Activated CD4-positive, alpha-beta T cell treated with anti-CD3 and anti-CD28 coated beads, Interleukin-2, amount 50 U/mL, for 1 hour (primary cell): ENCODE measurements at regions not wholly inside any gene's neighbourhood (a gene's known extent, or its start where the extent isn't known, plus 50 kb on each side); places are given as distances from the start of the nearest gene placed in this dataset.

ENCODE experiments used
- DNase-seq: peaks from one replicate; pipeline ENCODE4 v3.0.0-alpha.2; 2020

GRCh38 chr13:107906131-107906530, 309.2 kb downstream of the LIG4 start:
- no peak for DNase-seq

GRCh38 chr13:107901996-107902562, 313.3 kb downstream of the LIG4 start:
- no peak for DNase-seq

- no peak for DNase-seq
Observed at GRCh38 chr13:107901230-107901629, 314.1 kb downstream of the LIG4 start.

DNA sequence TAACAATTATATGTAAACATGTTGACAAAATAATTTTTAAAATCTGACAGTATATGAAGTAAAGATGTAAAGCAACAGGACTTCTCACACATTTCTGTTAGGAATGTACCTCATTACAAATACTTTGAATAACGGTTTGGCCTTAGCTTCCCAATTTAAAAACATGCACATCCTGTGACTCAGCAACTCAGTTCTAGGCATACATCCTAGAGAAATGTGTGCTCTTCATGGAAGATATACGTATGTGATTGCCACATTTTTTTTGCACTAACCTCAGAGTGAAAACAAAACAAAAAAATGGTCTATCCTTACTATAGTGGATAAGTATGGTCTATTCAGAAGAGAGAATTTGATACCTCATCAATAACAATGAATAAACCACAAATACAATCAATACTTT, 314.6 kb downstream of the LIG4 start:
- DNase-seq: no peak

- no peak for DNase-seq
Observed at GRCh38 chr13:107886118-107886517, 329.2 kb downstream of the LIG4 start.

DNA sequence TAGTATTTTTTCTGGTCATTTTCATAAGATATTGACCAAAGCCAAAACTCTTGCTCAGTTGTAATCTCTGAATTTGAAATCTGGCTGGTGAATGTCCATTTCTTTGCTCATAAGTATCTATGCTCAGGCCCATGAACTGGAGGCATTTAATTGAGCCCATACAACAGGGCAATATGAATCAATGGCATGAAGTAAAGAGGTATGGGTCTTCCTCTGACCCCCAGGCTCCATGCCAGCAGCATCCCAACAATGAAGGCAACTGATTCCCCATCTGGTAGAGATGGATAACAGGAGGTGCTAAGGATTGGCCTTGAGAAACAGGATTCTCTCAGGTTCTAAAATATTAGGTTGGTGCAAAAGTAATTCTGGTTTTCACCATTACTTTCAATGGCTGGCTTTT, 330.8 kb downstream of the LIG4 start:
- DNase-seq: no peak

DNA sequence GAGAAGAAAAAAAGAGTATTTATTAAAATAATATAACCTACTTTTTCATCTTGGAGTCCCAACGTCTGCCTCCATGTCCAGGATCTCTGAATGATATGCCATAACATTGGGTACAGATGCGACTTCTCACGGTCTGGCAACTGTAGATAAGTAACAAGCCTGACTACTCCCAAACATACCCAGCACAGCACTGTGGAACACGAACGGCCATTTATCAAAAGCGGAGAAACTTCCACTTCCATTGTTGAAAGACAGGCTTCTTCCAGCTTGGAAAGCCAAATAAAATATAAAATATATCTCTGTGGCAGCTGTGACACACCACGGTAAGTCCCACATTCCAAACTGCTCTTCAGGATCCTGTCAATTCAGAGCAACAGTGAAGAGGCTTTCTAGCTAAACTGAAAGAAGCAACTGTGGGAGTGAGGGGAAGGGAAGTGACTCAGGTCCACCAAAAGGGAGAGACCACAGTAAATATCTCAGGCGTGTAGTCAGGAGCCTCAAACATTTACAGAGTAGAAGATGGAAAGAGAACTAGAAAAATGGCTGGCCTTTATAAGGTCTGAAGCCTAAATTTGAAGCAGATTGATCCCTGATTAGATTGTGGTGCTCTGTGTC, 331.7 kb downstream of the LIG4 start:
- no peak for DNase-seq

DNA sequence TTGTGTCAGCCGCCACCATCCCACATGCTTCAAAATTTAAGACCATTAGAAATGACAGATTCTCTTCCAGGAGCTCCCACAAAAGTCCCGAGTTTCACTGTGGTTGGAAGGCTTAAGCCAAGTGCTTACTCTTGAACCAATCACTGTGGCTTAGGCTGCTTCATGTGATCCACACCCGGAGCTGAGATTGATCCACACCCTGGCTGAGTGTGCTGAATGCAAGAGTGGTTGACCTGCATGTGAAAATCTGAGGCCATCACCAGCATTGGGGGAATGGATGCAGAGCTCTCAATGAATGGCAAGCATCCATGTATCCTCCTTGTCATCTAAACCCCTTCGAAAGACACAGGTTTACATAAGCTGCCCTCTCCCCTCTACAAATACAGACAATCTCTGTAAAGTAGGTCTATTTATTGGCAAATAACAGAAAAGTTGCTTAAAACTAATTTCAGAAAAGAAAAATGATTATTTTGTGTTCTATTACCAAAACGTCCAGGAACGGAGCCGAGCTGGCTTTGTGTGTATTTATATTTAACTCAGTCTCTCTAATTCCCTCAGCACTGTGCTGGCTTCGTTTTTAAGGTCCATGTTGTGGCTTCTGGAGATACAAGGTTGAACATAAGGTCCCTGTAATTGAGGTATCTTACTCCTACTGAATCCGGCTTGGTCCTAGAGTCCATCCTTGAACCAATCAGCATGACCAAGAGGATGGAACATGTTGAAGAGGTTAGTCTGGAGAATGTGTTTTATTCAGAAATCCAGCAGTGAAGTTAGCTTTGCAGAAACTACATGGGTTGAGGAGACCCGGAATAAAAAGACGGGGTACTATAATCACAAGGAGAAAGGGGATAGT, 332.4 kb downstream of the LIG4 start:
- DNase-seq: no peak

DNA sequence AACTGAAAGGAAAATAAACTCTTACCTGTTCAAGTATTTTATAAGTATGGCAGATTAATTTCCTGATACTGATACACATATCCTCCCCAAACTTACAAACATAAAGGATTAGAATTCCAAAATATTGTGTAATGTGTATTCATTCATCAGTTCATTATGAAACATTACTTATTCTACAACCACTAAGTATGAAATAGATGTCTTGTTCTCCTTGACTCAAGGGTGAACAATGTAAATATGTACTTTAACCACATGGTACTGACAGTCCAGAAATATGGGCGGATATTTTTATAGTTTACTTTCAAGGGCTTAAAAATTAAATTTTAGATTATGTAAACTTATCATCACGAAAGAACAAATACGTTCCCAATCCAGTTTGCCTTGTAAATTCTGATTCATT, 334.0 kb downstream of the LIG4 start:
- no peak for DNase-seq

GRCh38 chr13:107874456-107874855, 340.9 kb downstream of the LIG4 start:
- DNase-seq: no peak

GRCh38 chr13:107873926-107874325, 341.4 kb downstream of the LIG4 start:
- no peak for DNase-seq

DNA sequence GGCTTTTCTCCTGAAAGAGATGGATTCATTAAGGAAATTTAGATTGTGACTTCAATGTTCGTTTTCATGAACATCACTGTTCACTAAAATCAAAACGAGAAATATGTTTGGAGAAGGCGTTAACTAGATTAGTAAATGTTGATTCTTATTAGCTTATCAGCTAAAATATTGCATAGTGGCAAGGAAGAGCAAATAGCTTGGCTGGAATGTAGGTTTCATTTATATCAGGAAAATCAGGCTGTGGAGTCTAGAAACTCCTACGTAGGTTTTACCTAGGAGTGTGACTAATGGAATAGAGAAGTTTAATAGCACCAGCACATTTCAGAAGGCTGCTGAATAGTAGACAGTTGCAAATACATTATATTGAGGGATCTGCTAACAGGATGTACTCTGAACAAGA, 344.9 kb downstream of the LIG4 start:
- DNase-seq: no peak

GRCh38 chr13:107867701-107868661, 347.4 kb downstream of the LIG4 start:
- no peak for DNase-seq

- no peak for DNase-seq
Observed at GRCh38 chr13:107866941-107867623, 348.3 kb downstream of the LIG4 start.

DNA sequence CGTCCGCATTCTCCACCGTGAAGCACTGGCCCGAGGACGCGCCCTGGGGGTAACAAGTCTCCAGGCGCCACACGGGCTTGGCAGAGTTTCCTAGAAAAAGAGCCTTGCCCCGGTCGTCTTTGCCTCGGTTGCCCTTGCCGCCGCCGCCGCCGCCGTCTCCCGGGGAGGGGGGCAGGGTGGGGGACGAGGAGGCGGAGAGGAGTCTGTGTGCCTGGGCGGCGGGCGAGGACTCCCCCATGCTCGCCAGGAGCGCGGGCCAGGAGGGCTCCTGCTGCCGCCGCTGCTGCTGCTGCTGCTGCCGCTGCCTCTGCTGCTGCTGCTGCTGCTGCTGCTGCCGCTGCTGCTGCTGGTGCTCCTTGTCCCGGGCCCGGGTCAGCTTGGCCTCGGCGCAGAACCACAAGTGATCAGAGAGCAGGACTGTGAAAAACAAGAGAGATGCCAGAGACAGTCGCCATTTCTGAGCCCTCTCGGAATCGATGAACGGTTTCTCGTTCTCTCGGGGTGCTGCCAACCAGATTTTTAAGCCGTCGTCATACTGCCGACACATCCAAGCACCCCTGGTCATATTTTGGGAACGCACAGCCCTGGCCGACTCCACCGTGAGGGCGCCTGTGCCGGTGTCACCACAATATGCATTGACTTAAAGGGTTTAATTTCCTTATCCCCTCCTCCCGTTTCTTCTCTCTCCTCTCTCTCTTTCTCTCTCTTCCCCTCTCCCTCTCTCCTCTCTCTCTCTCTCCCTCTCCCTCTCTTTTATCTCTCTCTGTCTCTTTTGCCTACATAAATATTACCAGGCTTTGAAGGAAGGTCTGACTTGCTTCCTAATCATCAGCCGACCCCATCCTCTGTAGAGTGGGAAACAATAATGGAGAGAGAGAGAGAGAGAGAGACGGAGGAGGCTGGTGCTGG, 349.1 kb downstream of the LIG4 start:
- no peak for DNase-seq

DNA sequence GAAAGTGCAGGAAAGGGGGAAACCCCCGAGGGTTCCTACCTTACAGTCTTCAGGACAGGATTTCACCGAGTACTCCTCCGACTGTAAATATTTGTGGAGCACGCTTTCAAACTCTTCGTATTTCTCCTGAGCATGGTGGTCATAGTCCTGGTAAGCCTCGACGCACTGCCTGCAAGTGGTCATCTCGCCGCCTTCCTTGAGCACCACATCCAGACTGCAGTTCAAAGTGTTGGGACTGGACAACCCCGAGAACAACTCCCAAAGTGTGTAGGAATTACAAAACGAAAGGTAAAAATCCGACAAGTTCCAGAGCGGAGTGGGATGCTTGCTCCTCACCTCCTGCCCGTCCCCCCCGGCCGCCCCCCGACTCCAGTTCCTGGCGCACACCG, 349.7 kb downstream of the LIG4 start:
- no peak for DNase-seq

GRCh38 chr13:107865318-107865575, 350.1 kb downstream of the LIG4 start:
- DNase-seq: no peak

GRCh38 chr13:107864543-107865317, 350.6 kb downstream of the LIG4 start:
- DNase-seq: no peak

GRCh38 chr13:107860284-107860683, 355.1 kb downstream of the LIG4 start:
- DNase-seq: no peak

DNA sequence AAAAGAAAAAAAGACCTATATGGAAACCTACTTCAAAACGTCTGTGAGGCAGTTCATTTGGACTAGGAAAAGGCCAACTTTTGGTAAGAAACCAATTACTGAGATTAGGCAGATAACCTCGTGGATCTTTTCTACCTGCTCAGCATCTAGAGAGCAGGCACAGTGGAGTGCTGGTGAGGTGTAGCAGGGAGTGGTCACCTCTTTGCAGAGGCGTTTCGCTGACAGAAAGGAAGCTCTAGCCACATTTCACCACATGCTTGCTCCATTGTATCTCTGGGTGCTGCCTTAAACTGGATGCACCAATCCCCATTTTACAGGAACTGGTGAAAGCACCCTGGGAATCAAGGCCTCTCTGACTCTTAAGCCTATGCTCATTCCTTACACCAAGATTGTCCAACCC, 360.5 kb downstream of the LIG4 start:
- DNase-seq: no peak

DNA sequence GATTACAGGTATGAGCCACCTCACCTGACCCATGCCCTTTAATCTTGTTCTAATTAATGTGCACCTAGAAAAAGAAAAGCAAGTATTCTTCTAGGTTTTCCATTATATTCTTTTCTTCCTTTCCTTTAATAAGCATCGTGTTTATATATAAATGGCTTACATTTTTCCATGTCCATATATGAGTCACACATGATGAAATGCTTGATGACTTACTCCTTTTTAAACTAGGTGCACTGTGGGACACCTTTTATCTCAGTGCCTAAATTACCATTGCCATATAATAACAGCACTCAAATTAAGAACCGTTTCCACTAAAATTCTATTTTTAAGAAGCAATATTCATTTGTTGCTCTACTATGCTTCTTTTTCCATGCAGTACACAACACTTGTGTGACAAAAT, 363.3 kb downstream of the LIG4 start:
- no peak for DNase-seq
